PFSK-1 (cell line): ENCODE measurements at regions not wholly inside any gene's neighbourhood (a gene's known extent, or its start where the extent isn't known, plus 50 kb on each side); places are given as distances from the start of the nearest gene placed in this dataset.

Experiments
- POLR2AphosphoS5 ChIP-seq: IDR thresholded peaks from 2 replicates; pipeline ENCODE4 v1.6.1; 2012; ENCODE audit warnings: low read depth, mild to moderate bottlenecking, control low read depth, low read length, moderate library complexity
- REST ChIP-seq, 2 experiments: IDR thresholded peaks; 2 replicates each; pipeline versions ENCODE4 v1.6.1 to v1.8.0; 2011 to 2012; ENCODE audit warnings: low read depth in 2 of 2, low read length in 2 of 2, control low read depth in 1 of 2, inconsistent platforms in 1 of 2, mild to moderate bottlenecking in 1 of 2, moderate library complexity in 1 of 2; ENCODE audit not compliant: insufficient read depth in 1 of 2
- SIN3A ChIP-seq: IDR thresholded peaks from 2 replicates; pipeline ENCODE4 v1.6.1; 2012; ENCODE audit warnings: mild to moderate bottlenecking, low read length, moderate library complexity, borderline replicate concordance; ENCODE audit not compliant: insufficient read depth
- TAF1 ChIP-seq: IDR thresholded peaks from 2 replicates; pipeline ENCODE4 v1.6.1; 2012; ENCODE audit warnings: low read length, control low read depth, borderline replicate concordance; ENCODE audit not compliant: insufficient read depth

DNA sequence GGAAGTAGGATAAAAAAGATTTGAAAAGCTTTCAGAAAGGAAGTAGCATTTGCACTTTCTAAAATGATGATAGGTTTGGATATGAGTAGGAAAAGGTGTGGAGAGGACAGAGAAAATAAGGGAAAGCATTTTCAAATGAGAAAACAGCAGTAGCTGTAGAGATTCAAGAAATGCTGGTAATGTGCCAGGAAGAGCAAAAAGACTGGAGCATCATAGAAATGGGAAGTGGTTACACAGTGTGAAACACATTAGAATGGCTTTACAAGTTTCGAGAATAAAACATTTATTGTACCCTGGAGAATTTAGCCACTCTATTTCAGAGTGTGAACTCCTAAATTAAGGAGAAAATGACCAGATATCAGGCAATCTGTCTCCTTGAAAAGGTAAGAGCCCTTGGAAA lies 108.3 kb upstream of the CHL1 start:
- TF ChIP-seq REST (IDR thresholded peaks at IDR 0.05; ENCODE audit: insufficient read depth in 1 of 2, low read depth in 2 of 2, low read length in 2 of 2) (no peak), SIN3A (no peak), POLR2AphosphoS5 (no peak), TAF1 (no peak)
